HG03521 (cell line): ENCODE measurements at regions not wholly inside any gene's neighbourhood (a gene's known extent, or its start where the extent isn't known, plus 50 kb on each side); places are given as distances from the start of the nearest gene placed in this dataset.

Experiments
- ATAC-seq: cut with Tn5 transposase; IDR thresholded peaks from one replicate; pipeline ENCODE4 v1.9.1; 2021; ENCODE audit warnings: mild to moderate bottlenecking, moderate library complexity; ENCODE audit not compliant: unreplicated experiment

DNA sequence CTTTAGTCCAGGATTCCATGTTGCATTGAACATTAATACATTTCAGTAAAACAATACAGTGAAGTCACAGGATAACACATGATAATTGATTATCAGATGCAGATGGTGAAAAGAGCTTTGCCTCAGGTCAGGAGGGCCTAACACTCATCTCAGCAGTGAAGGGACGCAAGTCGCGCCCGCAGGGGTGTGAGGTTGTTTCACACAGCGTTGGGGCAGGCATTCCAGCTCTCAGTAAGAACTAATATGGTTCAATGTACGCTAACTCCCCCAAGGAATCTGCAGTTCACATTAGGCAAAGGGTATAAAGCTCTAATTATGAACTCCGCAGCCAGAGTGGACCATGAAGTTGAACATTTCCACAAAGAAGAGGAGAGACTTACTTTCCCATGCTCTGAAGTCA, 53.1 kb upstream of the ATL2 start:
- ATAC-seq, result no peak

DNA sequence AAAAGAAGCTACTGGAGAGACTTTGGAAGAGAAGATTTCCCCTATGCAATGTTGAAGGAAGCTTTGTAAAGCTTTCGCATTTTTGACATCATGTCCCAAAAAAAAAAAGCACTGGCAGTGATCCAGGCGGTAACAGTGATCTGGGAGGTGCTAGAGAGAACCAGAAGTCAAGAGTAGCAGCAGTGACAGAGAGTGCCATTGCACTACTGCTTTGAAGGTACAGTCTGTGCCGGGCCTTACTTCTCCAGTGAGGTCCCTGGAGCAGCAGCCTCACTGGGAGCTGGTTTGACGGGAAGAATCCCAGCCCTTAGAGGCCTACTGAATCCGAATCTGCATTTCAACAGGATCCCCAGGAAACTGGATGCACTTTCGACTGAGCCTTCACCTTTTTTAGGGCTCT, 50.9 kb upstream of the ATL2 start:
- no peak for ATAC-seq

DNA sequence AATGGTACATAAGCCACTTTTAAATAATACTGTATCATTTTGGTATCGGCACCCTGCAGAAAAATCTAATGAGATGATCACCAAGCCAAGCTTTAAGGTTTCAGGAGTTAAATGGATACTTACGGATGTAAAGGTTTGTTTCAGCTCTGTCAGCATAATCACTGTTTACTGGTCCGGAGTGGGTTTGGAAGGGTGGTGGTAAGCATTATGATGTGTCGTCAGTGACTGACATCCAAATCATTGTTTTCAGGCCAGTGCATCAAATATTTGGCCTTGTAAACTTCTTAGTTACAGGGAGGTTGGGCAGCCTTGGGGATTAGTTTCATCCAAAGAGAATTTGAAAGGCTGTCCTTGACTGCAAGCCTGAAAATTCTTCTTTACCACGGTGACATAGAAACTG, 50.0 kb upstream of the ATL2 start:
- no peak for ATAC-seq
